NCI-H748 (cell line): ENCODE measurements at regions not wholly inside any gene's neighbourhood (a gene's known extent, or its start where the extent isn't known, plus 50 kb on each side); places are given as distances from the start of the nearest gene placed in this dataset.
"Not testable (repeated sequence)": the region's sequence is repeated elsewhere in the genome, so short reads cannot be mapped to it uniquely, and the experiment has no call there.

Experiments
- DNase-seq: peaks from one replicate; lab custom pipeline; 2025; ENCODE audit not compliant: unreplicated experiment; lab: John Stamatoyannopoulos, UW

- DNase-seq = peak; percentile 27
These were observed 102.2 kb downstream of the TMX1 start for GRCh38 chr14:51342226-51342625.

GRCh38 chr14:51351997-51352396 lies 112.0 kb downstream of the TMX1 start:
- no peak for DNase-seq

GRCh38 chr14:51353901-51354300 lies 113.9 kb downstream of the TMX1 start:
- DNase-seq = no peak

DNA sequence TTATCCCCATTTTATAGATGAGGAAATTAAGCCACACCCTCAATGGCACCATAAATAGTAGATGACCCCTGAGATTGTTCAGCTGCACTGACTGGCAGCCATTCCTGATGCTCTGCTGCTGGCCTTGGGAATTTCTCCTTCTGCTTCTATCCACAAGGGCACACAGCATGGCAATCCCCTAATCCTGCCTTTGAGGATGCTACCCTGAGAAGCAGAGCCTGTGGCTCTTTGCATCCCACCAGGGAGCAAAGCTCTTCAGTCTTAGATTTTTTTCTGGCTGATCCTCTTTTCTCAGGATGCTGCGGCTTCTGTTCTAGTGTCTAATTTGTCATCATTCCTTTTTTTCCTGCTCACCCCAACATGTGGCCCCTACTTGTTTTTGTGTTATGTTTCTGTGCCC lies 114.8 kb downstream of the TMX1 start:
- no peak for DNase-seq

GRCh38 chr14:51356381-51356780 lies 116.3 kb downstream of the TMX1 start:
- DNase-seq = no peak

- peak; percentile 67 for DNase-seq
These were observed 117.2 kb downstream of the TMX1 start for GRCh38 chr14:51357250-51357649.

GRCh38 chr14:51360592-51360991 lies 120.5 kb downstream of the TMX1 start:
- no peak for DNase-seq

- DNase-seq = no peak
These were observed 125.4 kb downstream of the TMX1 start for GRCh38 chr14:51365241-51365965.

DNA sequence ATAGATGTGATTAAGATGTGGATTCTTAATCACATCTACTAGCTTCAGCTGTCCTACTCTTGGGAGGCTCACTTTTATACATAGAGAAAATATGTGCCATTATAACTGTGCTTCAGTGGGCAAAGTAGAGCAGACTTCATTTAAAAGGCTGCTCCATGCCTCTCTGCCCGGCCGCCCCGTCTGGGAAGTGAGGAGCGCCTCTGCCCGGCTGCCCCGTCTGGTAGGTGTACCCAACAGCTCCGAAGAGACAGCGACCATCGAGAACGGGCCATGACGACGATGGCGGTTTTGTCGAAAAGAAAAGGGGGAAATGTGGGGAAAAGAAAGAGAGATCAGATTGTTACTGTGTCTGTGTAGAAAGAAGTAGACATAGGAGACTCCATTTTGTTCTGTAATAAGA lies 126.4 kb downstream of the TMX1 start:
- DNase-seq = not testable (repeated sequence)

DNA sequence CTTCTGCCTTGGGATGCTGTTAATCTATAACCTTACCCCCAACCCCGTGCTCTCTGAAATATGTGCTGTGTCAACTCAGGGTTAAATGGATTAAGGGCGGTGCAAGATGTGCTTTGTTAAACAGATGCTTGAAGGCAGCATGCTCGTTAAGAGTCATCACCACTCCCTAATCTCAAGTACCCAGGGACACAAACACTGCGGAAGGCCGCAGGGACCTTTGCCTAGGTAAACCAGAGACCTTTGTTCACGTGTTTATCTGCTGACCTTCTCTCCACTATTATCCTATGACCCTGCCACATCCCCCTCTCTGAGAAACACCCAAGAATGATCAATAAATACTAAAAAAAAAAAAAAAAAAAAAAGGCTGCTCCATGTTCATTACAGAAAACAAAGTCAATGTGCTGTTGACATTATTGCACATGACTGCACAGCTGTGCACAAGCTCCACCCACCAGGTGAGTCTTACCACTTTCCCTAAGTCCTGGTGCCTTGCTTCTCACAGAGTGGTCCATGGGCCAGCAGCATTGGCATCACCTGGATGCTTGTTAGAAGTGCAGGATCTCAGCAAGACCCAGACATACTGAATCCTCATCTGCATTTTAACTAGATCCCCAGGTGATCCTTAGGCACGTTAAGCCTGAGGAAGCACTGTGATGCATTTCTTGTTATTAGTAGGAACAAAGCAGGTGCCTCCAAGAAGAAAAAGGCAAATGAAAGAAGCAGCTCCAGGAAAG lies 127.0 kb downstream of the TMX1 start:
- DNase-seq = peak; percentile 82

- no peak for DNase-seq
These were observed 127.5 kb downstream of the TMX1 start for GRCh38 chr14:51367600-51367931.

DNA sequence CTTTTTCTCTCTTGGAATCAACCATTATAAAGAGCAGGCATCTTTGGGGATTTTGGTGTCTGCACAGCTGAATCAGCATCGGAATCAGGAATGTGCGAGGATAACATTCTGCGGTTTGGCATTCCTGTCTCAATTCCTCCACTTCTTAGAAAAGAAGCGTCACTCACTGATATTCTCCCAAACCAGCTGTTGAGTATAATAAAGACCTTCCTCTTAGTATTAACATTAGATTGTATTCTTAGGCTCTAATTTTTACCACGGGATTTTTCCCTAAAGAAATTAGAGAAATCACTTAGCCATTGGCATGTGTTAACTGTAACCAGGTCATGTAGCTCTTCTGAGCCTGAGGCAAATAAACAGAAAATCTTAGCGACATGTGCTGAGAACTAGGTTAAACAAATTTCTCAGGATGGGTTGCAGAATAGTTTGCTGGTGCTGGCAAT lies 128.7 kb downstream of the TMX1 start:
- no peak for DNase-seq

DNA sequence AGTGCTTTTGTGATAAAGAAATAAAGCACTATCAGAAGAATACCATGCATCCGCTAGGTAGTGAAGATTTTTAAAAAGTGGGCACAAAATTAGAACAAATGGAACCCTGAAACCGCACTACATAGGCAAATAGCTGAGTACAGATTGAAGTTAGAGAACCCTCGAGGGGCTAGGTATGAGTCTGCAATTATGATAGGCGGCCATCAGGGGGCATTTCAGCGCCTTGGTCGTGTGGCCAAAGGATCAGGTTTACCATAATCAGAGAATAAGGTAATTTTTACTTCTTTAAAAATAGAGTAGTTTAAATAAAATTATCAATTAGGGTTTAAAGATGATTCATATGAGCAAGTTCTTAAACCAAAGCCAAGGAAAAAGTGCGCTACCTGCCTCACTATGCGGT lies 129.8 kb downstream of the TMX1 start:
- DNase-seq = no peak

DNA sequence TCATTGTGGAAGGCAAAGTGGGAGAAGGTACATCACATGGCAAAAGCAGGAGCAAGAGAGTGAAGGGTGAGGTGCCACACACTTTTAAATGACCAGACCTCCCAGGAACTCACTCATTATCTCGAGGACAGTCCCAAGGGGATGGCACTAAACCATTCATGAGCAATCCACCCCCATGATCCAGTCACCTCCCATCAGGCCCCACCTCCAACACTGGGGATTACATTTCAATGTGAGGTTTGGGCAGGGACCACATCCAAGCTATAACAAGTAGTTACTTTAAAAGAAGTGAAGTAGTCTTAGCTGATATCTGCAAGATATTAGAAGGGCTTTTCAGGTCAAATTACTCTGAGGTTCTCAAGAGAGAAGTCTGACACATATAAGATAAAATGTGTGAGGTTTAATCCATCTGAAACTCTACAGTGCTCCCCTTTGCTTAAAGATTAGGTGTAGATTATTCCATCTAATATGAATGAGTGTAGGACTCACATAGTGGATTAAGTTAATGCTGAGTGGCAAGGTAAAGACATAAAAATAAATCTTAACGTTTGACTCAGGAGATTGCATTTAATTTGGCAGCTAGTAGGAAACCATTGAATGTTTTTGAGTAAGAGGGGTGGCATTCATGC lies 130.8 kb downstream of the TMX1 start:
- no peak for DNase-seq

GRCh38 chr14:51377186-51377585 lies 137.1 kb downstream of the TMX1 start:
- not testable (repeated sequence) for DNase-seq

DNA sequence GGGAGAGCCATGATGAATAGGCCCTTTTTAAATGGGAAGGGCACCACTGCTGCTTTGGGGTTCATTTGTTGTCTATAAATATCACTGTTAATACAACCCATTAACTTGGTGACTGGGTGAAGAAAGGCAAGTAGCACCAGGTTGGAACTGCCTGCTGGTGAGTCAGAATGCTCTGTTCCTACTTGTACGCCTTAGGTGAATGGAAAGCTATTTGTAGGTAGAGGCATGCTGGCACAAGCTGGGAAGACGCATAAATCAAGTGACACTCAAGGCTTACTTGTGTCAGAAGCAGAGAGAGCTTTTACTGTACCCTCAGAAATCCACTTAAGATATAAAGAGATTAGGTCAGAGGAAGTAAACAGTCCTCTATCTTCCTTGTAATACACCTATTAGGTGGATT lies 142.5 kb downstream of the TMX1 start:
- no peak for DNase-seq

DNA sequence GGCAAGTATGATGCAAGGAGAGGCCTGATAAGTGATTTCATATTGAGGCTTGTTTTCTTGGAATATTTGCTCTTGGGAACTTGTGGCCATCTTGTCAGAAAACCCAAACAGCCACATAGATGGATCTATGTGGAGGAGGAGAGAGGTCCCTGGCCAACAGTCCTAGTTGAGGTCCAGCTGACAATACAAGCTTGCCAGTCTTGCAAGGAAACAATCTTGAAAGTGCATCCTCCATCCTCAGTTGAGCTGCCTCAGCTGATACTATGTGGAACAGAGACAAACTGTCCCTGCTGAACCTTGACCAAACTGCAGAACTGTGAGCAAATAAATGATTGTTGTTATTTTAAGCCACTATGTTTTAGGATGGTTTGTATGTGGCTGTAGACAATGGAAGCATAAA lies 146.4 kb downstream of the TMX1 start:
- DNase-seq = no peak

DNA sequence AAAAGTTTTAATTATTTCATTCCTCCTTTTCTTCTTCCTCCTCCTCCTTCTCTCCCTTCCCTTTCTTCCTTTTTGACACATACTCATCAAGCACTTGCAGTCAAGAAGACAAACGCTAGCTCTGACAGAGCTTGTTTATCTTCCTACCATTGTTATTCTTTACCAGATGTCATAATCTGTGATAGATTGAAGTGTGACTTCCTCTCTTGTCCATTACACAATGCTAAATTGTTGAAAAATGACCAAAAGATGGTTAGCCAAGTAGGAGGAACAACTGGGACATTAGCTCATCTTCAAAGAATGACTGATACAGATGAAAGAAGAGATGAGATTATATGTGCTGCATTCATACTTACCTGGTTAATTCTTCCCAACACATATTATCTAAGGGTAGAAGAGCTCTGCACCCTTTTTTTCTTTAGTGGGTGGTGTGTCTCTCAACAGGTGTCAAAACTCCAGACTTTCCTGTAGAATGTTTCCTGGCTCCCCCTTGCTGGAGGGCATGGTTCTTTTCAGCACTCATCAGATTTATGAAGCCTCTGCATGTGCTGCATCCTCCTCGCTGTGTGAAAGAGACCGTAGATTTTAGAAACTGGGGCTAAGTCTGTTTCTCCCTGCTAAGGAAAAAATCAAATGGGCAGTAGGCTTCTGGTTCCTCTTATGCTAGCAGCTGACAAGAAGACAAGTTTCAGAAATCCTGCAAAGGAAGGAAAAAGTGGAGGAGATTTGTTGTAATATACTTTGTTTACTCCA lies 147.1 kb downstream of the TMX1 start:
- no peak for DNase-seq

DNA sequence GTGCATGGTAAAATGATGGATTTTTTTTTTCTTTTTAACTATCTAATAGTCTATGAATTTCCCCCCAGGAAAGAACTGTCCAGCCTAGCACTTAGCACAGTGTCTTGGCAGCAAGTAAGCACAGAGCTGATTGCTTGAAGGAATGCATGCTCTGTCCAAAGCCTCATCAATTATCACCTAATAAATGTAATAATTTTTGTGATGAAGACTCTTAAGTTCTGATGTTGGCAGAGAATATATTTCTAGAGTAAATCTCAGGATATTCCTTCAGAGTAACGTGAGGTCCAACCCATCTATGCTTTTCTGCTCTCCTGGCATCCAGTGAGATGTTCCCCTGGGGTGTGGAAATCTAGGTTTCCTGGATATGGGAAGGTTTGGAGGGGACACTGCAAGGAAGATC lies 152.4 kb downstream of the TMX1 start:
- DNase-seq = no peak

DNA sequence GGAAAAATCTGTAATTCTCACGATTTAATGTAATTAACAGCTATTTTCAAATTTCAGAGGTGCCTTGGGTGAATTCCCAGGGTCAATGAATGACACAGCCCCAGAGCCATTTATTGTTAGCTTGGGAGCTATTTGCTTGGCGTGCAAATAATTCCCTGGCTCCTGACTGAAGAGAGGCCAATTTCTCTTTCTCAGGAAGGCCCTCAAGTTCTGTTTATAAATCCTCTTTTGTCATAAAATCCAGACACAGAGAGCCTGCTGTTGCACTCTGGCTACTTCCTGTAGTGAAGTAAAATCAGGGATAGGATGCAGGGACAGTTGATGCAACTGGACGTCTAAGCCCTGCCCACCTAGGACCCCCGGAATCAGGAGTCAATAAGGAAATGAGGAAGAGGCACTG lies 154.3 kb downstream of the TMX1 start:
- DNase-seq = no peak

- no peak for DNase-seq
These were observed 154.8 kb downstream of the TMX1 start for GRCh38 chr14:51394804-51395203.
